Amniotic stem cell (primary cell): ENCODE measurements at regions not wholly inside any gene's neighbourhood (a gene's known extent, or its start where the extent isn't known, plus 50 kb on each side); places are given as distances from the start of the nearest gene placed in this dataset.

ENCODE experiments used
- DNase-seq: peaks from one replicate; lab custom pipeline; 2025; lab: John Stamatoyannopoulos, UW

- DNase-seq, result no peak
Measured at GRCh38 chr18:55651236-55651635, 63.2 kb upstream of the TCF4 start.

GRCh38 chr18:55650363-55650870, 62.4 kb upstream of the TCF4 start:
- DNase-seq, result no peak

GRCh38 chr18:55647331-55647730, 59.3 kb upstream of the TCF4 start:
- DNase-seq, result no peak

- DNase-seq, result no peak
Measured at GRCh38 chr18:55642191-55642590, 54.2 kb upstream of the TCF4 start.

GRCh38 chr18:55641486-55641885, 53.5 kb upstream of the TCF4 start:
- no peak for DNase-seq
